ENCODE measurements at regions not wholly inside any gene's neighbourhood (a gene's known extent, or its start where the extent isn't known, plus 50 kb on each side); places are given as distances from the start of the nearest gene placed in this dataset.
"Not testable (repeated sequence)": the region's sequence is repeated elsewhere in the genome, so short reads cannot be mapped to it uniquely, and the experiment has no call there.

- DNase-seq (ENCODE audit: low read depth in 2 of 2), result no peak
Measured at GRCh38 chr13:94902722-94903407, 190.5 kb upstream of the SOX21 start.

DNA sequence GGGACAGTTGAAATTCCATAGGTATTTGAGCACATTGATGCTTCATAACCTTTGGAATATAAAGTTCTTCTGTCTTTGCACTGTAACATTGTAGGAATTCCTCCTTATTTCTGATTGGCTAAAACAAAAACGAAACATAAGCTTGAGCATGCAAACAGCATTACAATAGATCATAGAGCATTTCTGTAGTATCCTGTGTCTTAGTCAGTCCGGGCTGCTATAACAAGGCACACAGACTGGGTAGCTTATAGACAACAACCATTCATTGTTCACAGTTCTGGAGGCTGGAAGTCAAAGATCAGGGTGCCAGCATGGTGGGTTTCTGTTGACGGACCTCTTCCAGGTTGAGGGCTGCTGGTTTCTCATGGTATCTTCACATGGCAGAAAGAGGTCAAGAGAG is 188.7 kb upstream of the SOX21 start:
- DNase-seq (ENCODE audit: low read depth in 2 of 2), result no peak

- no peak for DNase-seq (ENCODE audit: low read depth in 2 of 2)
Measured at GRCh38 chr13:94896719-94897317, 184.5 kb upstream of the SOX21 start.

DNA sequence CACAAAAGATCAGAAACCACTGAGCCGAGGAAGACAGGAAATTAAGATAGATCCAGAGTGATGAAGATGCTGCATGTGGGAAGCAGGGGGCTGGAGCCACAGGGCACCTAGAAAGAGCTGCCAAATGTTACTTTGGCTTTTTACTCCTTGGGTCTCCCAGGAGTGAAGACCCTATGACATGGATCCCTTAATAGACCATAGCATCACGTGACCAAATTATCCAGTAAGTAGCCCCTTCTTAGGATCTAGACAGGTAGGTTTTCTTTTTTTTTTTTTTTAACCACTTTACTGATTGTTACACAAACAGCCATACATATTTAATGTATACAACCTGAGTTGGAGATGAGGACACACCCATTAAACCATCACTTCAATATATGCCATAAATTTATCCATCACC is 183.9 kb upstream of the SOX21 start:
- no peak for DNase-seq (ENCODE audit: low read depth in 2 of 2)

GRCh38 chr13:94886191-94886590 is 173.8 kb upstream of the SOX21 start:
- DNase-seq (ENCODE audit: low read depth in 2 of 2), result no peak

GRCh38 chr13:94880463-94880862 is 168.1 kb upstream of the SOX21 start:
- DNase-seq (ENCODE audit: low read depth in 2 of 2), result no peak

DNA sequence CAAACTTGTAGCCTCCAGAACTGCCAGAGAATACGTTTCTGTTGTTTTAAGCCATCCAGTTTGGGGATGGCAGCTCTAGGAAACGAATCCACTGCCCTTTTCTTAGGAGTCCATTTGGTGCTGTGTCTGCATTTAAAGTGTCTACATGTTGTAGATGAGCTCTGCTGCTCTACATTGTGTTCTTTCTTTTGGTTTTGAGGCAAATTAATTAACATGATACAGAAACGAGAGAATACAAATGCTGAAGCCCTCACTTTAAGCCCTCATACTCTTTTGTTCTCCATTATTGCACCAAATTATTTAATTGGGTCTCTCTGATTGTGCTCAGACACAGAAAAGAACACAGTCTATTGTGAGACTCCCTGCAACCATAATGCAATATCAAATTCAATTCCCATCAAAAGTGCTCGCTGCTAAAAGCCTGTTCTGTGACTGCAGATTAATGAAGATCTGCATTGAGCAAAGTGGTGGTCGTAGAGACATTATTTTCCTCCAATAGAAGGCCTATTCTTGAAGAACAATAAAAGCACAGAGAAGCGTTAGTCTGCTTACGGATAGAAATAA is 166.3 kb upstream of the SOX21 start:
- no peak for DNase-seq (ENCODE audit: low read depth in 2 of 2)

- no peak for DNase-seq (ENCODE audit: low read depth in 2 of 2)
Measured at GRCh38 chr13:94864474-94864873, 152.1 kb upstream of the SOX21 start.

DNA sequence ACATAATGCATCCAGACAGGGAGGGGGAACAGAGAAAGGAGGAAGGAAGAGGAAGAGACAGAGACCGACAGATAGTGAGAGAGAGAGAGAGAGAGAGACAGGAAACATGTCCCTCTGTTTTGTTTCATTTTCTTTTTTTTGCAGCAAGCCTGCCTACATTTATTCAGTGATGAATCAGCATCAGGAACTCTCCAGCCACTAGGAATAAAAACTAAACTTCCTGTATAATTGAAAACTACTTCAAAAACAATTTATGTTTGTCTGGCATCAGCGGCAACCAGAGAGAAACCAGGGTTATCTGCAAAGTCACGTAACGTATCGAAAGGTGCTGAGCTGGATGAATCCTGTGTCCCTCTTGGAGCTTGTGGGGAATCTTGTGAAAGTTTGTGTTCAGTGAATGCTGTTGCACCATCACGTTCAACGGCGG is 148.6 kb upstream of the SOX21 start:
- DNase-seq (ENCODE audit: low read depth in 2 of 2), result no peak

DNA sequence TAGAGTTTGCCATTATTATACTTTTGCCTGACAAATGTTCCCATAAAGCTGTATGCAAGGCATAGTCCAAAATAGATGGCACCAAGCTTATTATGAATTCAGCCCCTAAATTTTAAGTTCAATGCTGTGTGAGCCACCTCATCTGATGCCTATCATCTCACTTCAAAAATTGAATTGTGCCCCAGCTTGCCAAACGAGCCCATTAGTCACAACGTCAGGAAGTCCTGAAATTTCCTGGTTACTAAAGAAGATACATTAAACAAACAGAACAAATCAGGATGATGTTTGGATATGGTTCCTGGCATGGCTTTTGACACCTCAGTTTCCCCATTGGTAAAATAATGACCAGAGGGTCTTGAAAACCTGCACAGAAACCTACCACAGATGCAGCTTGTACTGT is 147.5 kb upstream of the SOX21 start:
- no peak for DNase-seq (ENCODE audit: low read depth in 2 of 2)

DNA sequence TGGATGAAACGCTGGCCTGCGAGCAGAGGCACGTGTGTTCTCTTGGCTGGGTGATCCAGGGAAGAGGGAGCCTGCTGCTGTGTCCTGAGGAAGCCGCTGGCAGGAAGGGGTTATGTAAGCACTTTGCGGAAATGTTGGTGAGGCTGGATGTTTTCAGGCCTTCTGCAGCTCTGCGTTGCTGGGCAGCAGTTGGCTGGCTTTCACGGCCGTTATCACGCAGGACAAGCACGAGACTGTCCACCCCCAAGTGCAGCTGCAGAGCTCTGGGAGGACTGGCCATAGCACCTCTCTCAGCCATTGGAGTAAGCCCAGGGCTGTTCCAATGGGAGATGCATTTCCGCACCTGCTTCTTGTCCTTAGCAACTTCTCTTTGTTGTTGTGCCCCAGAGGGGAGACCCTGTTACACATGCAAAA is 146.9 kb upstream of the SOX21 start:
- no peak for DNase-seq (ENCODE audit: low read depth in 2 of 2)

GRCh38 chr13:94858856-94859255 is 146.5 kb upstream of the SOX21 start:
- no peak for DNase-seq (ENCODE audit: low read depth in 2 of 2)

- no peak for DNase-seq (ENCODE audit: low read depth in 2 of 2)
Measured at GRCh38 chr13:94854688-94855087, 142.3 kb upstream of the SOX21 start.

- no peak for DNase-seq (ENCODE audit: low read depth in 2 of 2)
Measured at GRCh38 chr13:94851576-94851975, 139.2 kb upstream of the SOX21 start.

GRCh38 chr13:94849254-94849653 is 136.9 kb upstream of the SOX21 start:
- no peak for DNase-seq (ENCODE audit: low read depth in 2 of 2)

DNA sequence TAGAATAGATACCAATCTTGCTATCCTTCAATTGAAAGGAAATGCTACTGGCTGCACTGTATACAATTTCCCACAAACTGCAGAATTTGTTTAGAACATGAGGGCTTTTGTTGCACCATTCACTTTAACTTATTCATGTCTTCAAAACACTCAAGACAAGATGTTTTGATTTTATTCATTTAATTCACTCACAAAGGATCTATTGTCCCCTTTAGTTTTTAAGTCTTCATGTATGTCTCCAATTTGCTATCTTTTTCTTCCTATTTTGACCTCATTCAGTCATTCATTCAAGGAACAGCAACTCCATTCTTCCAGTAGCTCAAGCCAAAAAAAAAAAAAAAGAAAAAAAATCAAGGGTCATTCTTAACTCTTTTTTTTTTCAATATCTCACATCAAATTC is 130.6 kb upstream of the SOX21 start:
- DNase-seq (ENCODE audit: low read depth in 2 of 2), result no peak

DNA sequence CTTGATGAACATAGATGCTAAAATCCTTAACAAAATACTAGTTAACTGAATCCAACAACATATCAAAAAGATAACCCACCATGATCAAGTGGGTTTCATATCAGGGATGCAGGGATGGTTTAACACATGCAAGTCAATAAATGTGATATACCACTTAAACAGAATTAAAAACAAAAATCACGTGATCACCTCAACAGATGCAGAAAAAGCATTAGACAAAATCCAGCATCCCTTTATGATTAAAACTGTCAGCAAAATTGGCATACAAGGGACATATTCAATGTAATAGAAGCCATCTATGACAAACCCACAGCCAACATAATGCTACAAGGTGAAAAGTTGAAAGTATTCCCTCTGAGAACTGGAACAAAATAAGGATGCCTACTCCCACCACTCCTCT is 124.7 kb upstream of the SOX21 start:
- DNase-seq (ENCODE audit: low read depth in 2 of 2), result not testable (repeated sequence)

GRCh38 chr13:94829837-94830365 is 117.6 kb upstream of the SOX21 start:
- DNase-seq (ENCODE audit: low read depth in 2 of 2), result no peak

DNA sequence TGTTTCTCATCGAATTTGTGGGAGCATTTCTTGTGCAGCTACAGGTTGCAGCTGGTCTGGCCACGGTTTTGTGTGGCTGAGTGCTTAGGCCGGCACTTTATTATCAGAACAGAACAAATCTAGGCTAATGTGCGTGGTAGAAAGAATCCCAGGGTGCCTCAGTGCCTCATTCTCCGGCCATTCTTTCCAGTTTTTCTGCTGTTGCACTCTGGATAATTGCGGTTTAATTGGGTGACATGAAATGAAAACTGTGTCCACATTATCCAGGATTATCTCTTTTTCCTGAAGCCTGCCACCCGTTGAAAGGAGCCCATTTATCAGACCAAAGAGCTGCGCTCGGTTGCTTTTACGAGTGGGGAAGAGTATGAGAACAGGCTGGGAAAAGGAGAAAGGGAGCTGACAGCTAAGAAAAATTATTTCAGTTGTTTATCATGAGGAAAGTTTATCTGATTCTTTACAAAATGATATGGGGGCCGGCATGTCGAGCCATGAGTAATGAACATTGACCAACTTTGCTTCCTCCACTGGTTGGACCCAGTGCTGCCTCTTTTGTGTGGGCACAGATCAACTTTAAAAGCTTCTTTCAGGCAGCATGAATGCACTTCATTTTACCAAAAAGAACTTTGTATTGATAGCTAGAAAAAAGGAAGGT is 117.0 kb upstream of the SOX21 start:
- no peak for DNase-seq (ENCODE audit: low read depth in 2 of 2)

DNA sequence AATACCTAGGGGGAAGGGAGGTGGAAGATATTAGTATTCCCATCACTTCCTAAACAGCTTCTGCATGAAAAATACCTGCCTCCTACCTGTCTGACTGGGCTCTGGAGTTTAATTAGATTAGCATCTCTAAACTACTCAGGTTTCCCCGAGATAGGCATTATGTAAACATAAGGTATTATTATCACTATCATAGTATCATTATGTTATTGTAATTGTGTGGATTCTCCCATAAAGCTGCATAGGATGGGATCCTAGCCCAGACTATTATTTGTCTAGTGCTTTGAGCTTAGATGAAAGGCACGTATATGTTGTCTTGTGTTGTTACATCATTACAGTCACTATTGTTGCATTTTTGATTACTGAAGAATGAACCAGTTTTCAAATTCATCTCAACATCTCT is 115.2 kb upstream of the SOX21 start:
- no peak for DNase-seq (ENCODE audit: low read depth in 2 of 2)

GRCh38 chr13:94825507-94825906 is 113.2 kb upstream of the SOX21 start:
- no peak for DNase-seq (ENCODE audit: low read depth in 2 of 2)

- no peak for DNase-seq (ENCODE audit: low read depth in 2 of 2)
Measured at GRCh38 chr13:94824601-94825000, 112.3 kb upstream of the SOX21 start.

DNA sequence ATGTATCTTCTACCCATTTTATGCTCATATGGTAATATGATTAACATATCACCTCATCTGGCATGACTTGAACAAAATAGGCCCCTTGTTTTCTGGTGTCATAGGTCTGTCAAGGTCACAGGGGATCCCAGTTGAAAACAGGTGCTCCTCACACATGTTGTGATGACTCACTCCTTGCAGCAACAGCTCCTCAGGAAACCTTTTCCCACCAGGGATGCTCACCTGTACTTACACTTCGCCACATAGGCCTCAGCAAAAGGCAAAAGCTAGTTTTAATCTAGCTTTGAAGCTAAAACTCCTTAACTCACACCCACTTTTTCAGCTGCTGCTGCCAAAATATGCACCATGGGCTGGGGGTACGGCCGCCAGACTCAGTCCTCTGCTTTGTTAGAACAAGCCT is 110.0 kb upstream of the SOX21 start:
- no peak for DNase-seq (ENCODE audit: low read depth in 2 of 2)
